HepG2 (cell line): ENCODE measurements at regions not wholly inside any gene's neighbourhood (a gene's known extent, or its start where the extent isn't known, plus 50 kb on each side); places are given as distances from the start of the nearest gene placed in this dataset.

Experiments
- ATAC-seq: fragments of 200-7000 bp; cut with Tn5 transposase; 3 replicates; pipeline ENCODE4 v1.9.1; 2020; ENCODE audit warnings: mild to moderate bottlenecking, moderate library complexity
- BruUV-seq: library from RNA; stranded (reverse); fragments of 400-500 nt; replicated peaks from 2 replicates; lab custom pipeline; 2021; lab: Mats Ljungman, UMichigan
- CTCF ChIA-PET: fragments of 300-600 bp; formaldehyde crosslinking; extraction: SDS; loops from one replicate; lab custom pipeline; 2021; ENCODE audit warnings: low total read pairs, inconsistent platforms, low intra/inter-chr PET ratio; lab: Yijun Ruan, JAX
- POLR2A ChIA-PET: fragments of 350-600 bp; sonication (Branson Sonifier 250); formaldehyde crosslinking; loops from one replicate; lab custom pipeline; 2020; ENCODE audit warnings: antibody characterized with exemption, inconsistent platforms; lab: Yijun Ruan, JAX
- DNase-seq: peaks from one replicate; pipeline ENCODE4 v3.0.0-alpha.2; 2015; ENCODE audit warnings: low spot score
- FAIRE-seq: peaks from 3 replicates; lab custom pipeline; 2011; peaks lifted over from hg19 to GRCh38; lab: Jason Lieb, UNC
- H2AFZ ChIP-seq: one replicate; pipeline ENCODE4 v1.6.1; 2011; ENCODE audit warnings: low read length, inconsistent platforms
- H3K27ac ChIP-seq: fragments of 300-600 bp; 3 replicates; pipeline ENCODE4 v1.8.0; 2011; ENCODE audit warnings: mixed run types, mild to moderate bottlenecking, mixed read lengths, low read length, inconsistent platforms; ENCODE audit not compliant: insufficient read depth; ENCODE audit errors: extremely low read length
- H3K27me3 ChIP-seq, 2 experiments: fragments of 200-600 bp in 1 of 2; 2 replicates in 1 of 2; 3 replicates in 1 of 2; pipeline versions ENCODE4 v1.6.0 to v1.8.0; 2011; ENCODE audit warnings: low read length in 2 of 2, mild to moderate bottlenecking in 2 of 2, moderate library complexity in 2 of 2, inconsistent platforms in 1 of 2; ENCODE audit not compliant: insufficient read depth in 2 of 2, control insufficient read depth in 1 of 2
- H3K36me3 ChIP-seq, 2 experiments: fragments of 200-600 bp in 1 of 2; replicated peaks in 1 of 2; 2 replicates in 1 of 2; 3 replicates in 1 of 2; pipeline versions ENCODE4 v1.5.1 to v1.8.0; 2011; ENCODE audit warnings: low read length in 2 of 2, inconsistent platforms in 1 of 2; ENCODE audit not compliant: insufficient read depth in 2 of 2, control insufficient read depth in 1 of 2
- H3K4me1 ChIP-seq: 2 replicates; pipeline ENCODE4 v1.5.1; 2012; ENCODE audit warnings: low read length, inconsistent platforms; ENCODE audit not compliant: insufficient read depth
- H3K4me2 ChIP-seq: 2 replicates; pipeline ENCODE4 v1.6.0; 2011; ENCODE audit warnings: low read depth, low read length, inconsistent platforms
- H3K4me3 ChIP-seq, 3 experiments: fragments of 200-600 bp in 1 of 3; sonication (generic), shearing (Covaris generic) in 1 of 3; replicated peaks in 1 of 3; 2 replicates each; pipeline ENCODE4 v1.5.1; 2011 to 2016; ENCODE audit warnings: low read length in 3 of 3, inconsistent platforms in 2 of 3, low read depth in 2 of 3, mild to moderate bottlenecking in 2 of 3, control low read depth in 1 of 3, mixed read lengths in 1 of 3; ENCODE audit not compliant: insufficient read depth in 1 of 3
- H3K79me2 ChIP-seq: one replicate; pipeline ENCODE4 v1.6.1; 2011; ENCODE audit warnings: low read length, inconsistent platforms; ENCODE audit not compliant: insufficient read depth
- H3K9ac ChIP-seq: 2 replicates; pipeline ENCODE4 v1.6.0; 2011; ENCODE audit warnings: mild to moderate bottlenecking, low read depth, low read length, inconsistent platforms; ENCODE audit not compliant: insufficient read depth
- H3K9me3 ChIP-seq: 2 replicates; pipeline ENCODE4 v1.5.1; 2012; ENCODE audit warnings: mild to moderate bottlenecking, low read length
- H4K20me1 ChIP-seq: 2 replicates; pipeline ENCODE4 v1.6.0; 2011; ENCODE audit warnings: inconsistent platforms, mild to moderate bottlenecking, low read length, moderate library complexity; ENCODE audit not compliant: insufficient read depth
- DBP ChIP-seq: sonication (generic); formaldehyde crosslinking; IDR thresholded peaks from 2 replicates; pipeline ENCODE4 v1.4.0; 2020; ENCODE audit warnings: missing genetic modification reagents; ENCODE audit errors: not compliant biosample characterization
- HNRNPH1 ChIP-seq: fragments of 200-400 bp; formaldehyde crosslinking; optimal IDR thresholded peaks from 2 replicates; pipeline ENCODE3; 2017; ENCODE audit warnings: mild to moderate bottlenecking, low read depth, low read length
- HNRNPUL1 ChIP-seq: fragments of 200-400 bp; formaldehyde crosslinking; IDR thresholded peaks from 2 replicates; pipeline ENCODE4 v1.6.1; 2017; ENCODE audit warnings: low read depth, mild to moderate bottlenecking, low read length, moderate library complexity
- MAFG ChIP-seq: sonication (generic); formaldehyde crosslinking; IDR thresholded peaks from 2 replicates; pipeline ENCODE4 v1.5.1; 2020; ENCODE audit warnings: mild to moderate bottlenecking, missing genetic modification reagents
- NCOA5 ChIP-seq: sonication (generic); formaldehyde crosslinking; IDR thresholded peaks from 2 replicates; pipeline ENCODE4 v1.4.0; 2020; ENCODE audit warnings: missing genetic modification reagents
- NR3C1 ChIP-seq: sonication (generic); formaldehyde crosslinking; IDR thresholded peaks from 2 replicates; pipeline ENCODE4 v1.4.0; 2020; ENCODE audit warnings: missing genetic modification reagents
- PAF1 ChIP-seq: IDR thresholded peaks from 2 replicates; pipeline ENCODE4 v1.6.1; 2016; ENCODE audit warnings: missing genetic modification reagents, missing compliant biosample characterization
- PHF8 ChIP-seq: sonication (generic); formaldehyde crosslinking; IDR thresholded peaks from 2 replicates; pipeline ENCODE4 v1.5.0; 2020; ENCODE audit warnings: missing genetic modification reagents
- SKI ChIP-seq: fragments of 450-650 bp; IDR thresholded peaks from one replicate; pipeline ENCODE4 v1.6.1; 2018; ENCODE audit warnings: mild to moderate bottlenecking; ENCODE audit not compliant: partially characterized antibody
- STAT5B ChIP-seq: sonication (generic); formaldehyde crosslinking; IDR thresholded peaks from 2 replicates; pipeline ENCODE4 v1.4.0; 2020; ENCODE audit warnings: missing genetic modification reagents
- TGIF2 ChIP-seq: IDR thresholded peaks from 2 replicates; pipeline ENCODE4 v1.6.1; 2016; ENCODE audit warnings: control low read depth, missing compliant biosample characterization
- USF2 ChIP-seq, 2 experiments: sonication (generic) in 1 of 2; formaldehyde crosslinking in 1 of 2; IDR thresholded peaks; 2 replicates each; pipeline versions ENCODE4 v1.5.1 to v1.6.1; 2011 to 2020; ENCODE audit warnings: borderline replicate concordance in 1 of 2, low read depth in 1 of 2, low read length in 1 of 2, mild to moderate bottlenecking in 1 of 2, missing genetic modification reagents in 1 of 2, moderate library complexity in 1 of 2
- ZFP36L2 ChIP-seq: sonication (generic); formaldehyde crosslinking; IDR thresholded peaks from 2 replicates; pipeline ENCODE4 v1.4.0; 2020; ENCODE audit warnings: missing genetic modification reagents
- ZNF101 ChIP-seq: sonication (generic); formaldehyde crosslinking; IDR thresholded peaks from 2 replicates; pipeline ENCODE4 v1.4.0; 2020; ENCODE audit warnings: mild to moderate bottlenecking, low read depth, missing genetic modification reagents, borderline replicate concordance
- ZNF207 ChIP-seq: fragments of 450-650 bp; IDR thresholded peaks from 2 replicates; pipeline ENCODE4 v1.6.1; 2016; ENCODE audit warnings: antibody characterized with exemption, borderline replicate concordance
- ZNF275 ChIP-seq: sonication (generic); formaldehyde crosslinking; IDR thresholded peaks from 2 replicates; pipeline ENCODE4 v1.8.0; 2022; ENCODE audit warnings: missing genetic modification reagents, mild to moderate bottlenecking, inconsistent platforms, borderline replicate concordance
- ZNF3 ChIP-seq: IDR thresholded peaks from 2 replicates; pipeline ENCODE4 v1.7.0; 2017; ENCODE audit warnings: inconsistent platforms
- ZNF546 ChIP-seq: sonication (generic); formaldehyde crosslinking; conservative IDR thresholded peaks from 2 replicates; pipeline ENCODE4 v1.8.1; 2023; ENCODE audit warnings: mild to moderate bottlenecking, missing genetic modification reagents
- ZNF670 ChIP-seq: sonication (generic); formaldehyde crosslinking; IDR thresholded peaks from 2 replicates; pipeline ENCODE4 v1.8.0; 2022; ENCODE audit warnings: mild to moderate bottlenecking, missing genetic modification reagents, borderline replicate concordance
- ZSCAN22 ChIP-seq: sonication (generic); formaldehyde crosslinking; IDR thresholded peaks from 2 replicates; pipeline ENCODE4 v1.4.0; 2020; ENCODE audit warnings: mild to moderate bottlenecking, missing genetic modification reagents
- WGBS: methylation state at CpG from one replicate; pipeline ENCODE4 v1.1.6; 2017; ENCODE audit warnings: low lambda C conversion rate; 5-methylcytosine and 5-hydroxymethylcytosine counted together
- in situ Hi-C: cut with HindIII; loops from 2 replicates; pipeline ENCODE4 v1.10.0; 2017; ENCODE audit warnings: low pct_unique_long_range_greater_than_20kb; ENCODE audit not compliant: extremely low pct_ligation_motif_present
- intact Hi-C: fragments of 100-400 bp; cut with micrococcal nuclease; formaldehyde crosslinking; loops from one replicate; pipeline ENCODE4 v1.10.0; 2022; ENCODE audit not compliant: unreplicated experiment

GRCh38 chr3:72601983-72602750 lies 246.1 kb downstream of the SHQ1 start (continued):
- no peak for TF ChIP-seq USF2 (IDR thresholded peaks at IDR 0.05; ENCODE audit: low read depth, low read length)
- no peak for TF ChIP-seq USF2 (CRISPR knock-in tag; IDR thresholded peaks at IDR 0.05; ENCODE audit: borderline replicate concordance)
- no peak for TF ChIP-seq NR3C1 (CRISPR knock-in tag)

GRCh38 chr3:72601060-72601459 lies 247.2 kb downstream of the SHQ1 start:
- H4K20me1 ChIP-seq, result no peaks in the 10 kb centered on the region
- no peak overlapping the region for H3K27ac ChIP-seq
- H3K9me3 ChIP-seq, result no peaks in the 10 kb centered on the region
- no peak overlapping the region for H2AFZ ChIP-seq
- no peak overlapping the region for H3K9ac ChIP-seq
- no peaks in the 10 kb centered on the region for H3K27me3 ChIP-seq
- no peak overlapping the region for H3K4me3 ChIP-seq
- ChIA-PET POLR2A (interaction anchor here (1.1 kb wide), 1 partner anchor 153 kb away, joined by 3 read pairs; no protein-coding TSS in a partner anchor), CTCF (no interaction called here)
- intact Hi-C loops, result no loop called here
- H3K4me2 ChIP-seq, result no peak overlapping the region
- BruUV-seq, result no TSS peak
- DNase-seq (no peak), FAIRE-seq (no peak), ATAC-seq (no peak)
- no peaks in the 10 kb centered on the region for H3K79me2 ChIP-seq
- 90% methylated on average over 3 of the region's 5 CpGs for WGBS
- no peak for TF ChIP-seq ZFP36L2 (CRISPR knock-in tag)
- TF ChIP-seq PAF1, result no peak
- no peak for TF ChIP-seq ZSCAN22 (CRISPR knock-in tag)
- no peak for TF ChIP-seq ZNF207
- TF ChIP-seq PHF8 (CRISPR knock-in tag), result no peak
- no peak for TF ChIP-seq DBP (CRISPR knock-in tag)
- TF ChIP-seq STAT5B (CRISPR knock-in tag), result no peak
- TF ChIP-seq TGIF2 (CRISPR knock-in tag), result no peak
- no peak for TF ChIP-seq NCOA5 (CRISPR knock-in tag)
- TF ChIP-seq HNRNPH1, result no peak
- TF ChIP-seq ZNF3 (CRISPR knock-in tag), result no peak
- no peak for TF ChIP-seq ZNF546 (CRISPR knock-in tag)
- TF ChIP-seq ZNF670 (CRISPR knock-in tag), result no peak
- TF ChIP-seq ZNF275 (CRISPR knock-in tag), result no peak
- no peak for TF ChIP-seq HNRNPUL1
- no peak for TF ChIP-seq ZNF101 (CRISPR knock-in tag)
- TF ChIP-seq SKI, result no peak
- TF ChIP-seq MAFG (CRISPR knock-in tag), result no peak
- H3K4me1 ChIP-seq, result peaks cover 42% of the 10 kb centered on the region
- in situ Hi-C loops, result no loop called here
- H3K36me3 ChIP-seq, result no peaks in the 10 kb centered on the region
